Body of pancreas (tissue), 4 donors: ENCODE measurements at regions not wholly inside any gene's neighbourhood (a gene's known extent, or its start where the extent isn't known, plus 50 kb on each side); places are given as distances from the start of the nearest gene placed in this dataset.

Experiments
- ATAC-seq: fragments of 150-250 bp; one replicate; pipeline ENCODE4 v1.9.1; 2016
- DNase-seq, 4 donors: peaks; one replicate each; pipeline ENCODE4 v3.0.0-alpha.2; 2019
- H3K27ac ChIP-seq, 4 donors: fragments of 200-600 bp; sonication (generic); 1 replicate in 3 of 4; 2 replicates in 1 of 4; pipeline versions ENCODE4 v1.5.1 to v1.6.1; 2016 to 2019; ENCODE audit warnings: mild to moderate bottlenecking in 1 of 4, mixed read lengths in 1 of 4, moderate library complexity in 1 of 4
- H3K27me3 ChIP-seq, 2 donors: fragments of 200-600 bp; sonication (generic); one replicate each; pipeline ENCODE4 v1.6.0; 2016; ENCODE audit warnings: mild to moderate bottlenecking in 1 of 2
- H3K36me3 ChIP-seq, 2 donors: fragments of 200-600 bp; sonication (generic); replicated peaks in 1 of 2; 2 replicates each; pipeline ENCODE4 v1.5.1; 2016; ENCODE audit warnings: low read depth in 2 of 2; ENCODE audit not compliant: insufficient read depth in 1 of 2
- H3K4me1 ChIP-seq: fragments of 200-600 bp; sonication (generic); one replicate; pipeline ENCODE4 v1.6.0; 2016
- H3K4me3 ChIP-seq, 2 donors: fragments of 200-600 bp; sonication (generic); 1 replicate in 1 of 2; 2 replicates in 1 of 2; pipeline ENCODE4 v1.5.1; 2016 to 2019
- H3K9me3 ChIP-seq, 3 donors: fragments of 200-600 bp; sonication (generic); 1 replicate in 2 of 3; 2 replicates in 1 of 3; pipeline ENCODE4 v1.5.1; 2016
- CTCF ChIP-seq, 7 experiments: fragments of 450-650 bp in 4 of 7; fragments of 200-600 bp in 3 of 7; sonication (generic) in 3 of 7; IDR thresholded peaks; one replicate each; pipeline ENCODE4 v1.5.1; 2016 to 2019; ENCODE audit warnings: antibody characterized with exemption in 7 of 7
- POLR2A ChIP-seq, 3 donors: fragments of 450-650 bp; IDR thresholded peaks; one replicate each; pipeline ENCODE4 v1.6.1; 2016; ENCODE audit warnings: antibody characterized with exemption in 3 of 3, mild to moderate bottlenecking in 2 of 3
- WGBS, 2 donors: methylation state at CpG; one replicate each; pipeline ENCODE4 v1.1.5; 2017; 5-methylcytosine and 5-hydroxymethylcytosine counted together
- intact Hi-C: fragments of 100-400 bp; cut with DNase I; formaldehyde crosslinking; loops from one replicate; pipeline ENCODE4 v1.15.1; 2023

- TF ChIP-seq CTCF (IDR thresholded peaks at IDR 0.05) (no peak), POLR2A (IDR thresholded peaks at IDR 0.05) (no peak)
- H3K4me3 ChIP-seq, result no peak overlapping the region
- H3K4me1 ChIP-seq, result no peaks in the 10 kb centered on the region
- no peaks in the 10 kb centered on the region for H3K9me3 ChIP-seq
- no peak for ATAC-seq
- WGBS, 2 donors, result 23 to 37% methylated on average over 5 of the region's 5 CpGs
- intact Hi-C loops, result no loop called here
- H3K27me3 ChIP-seq, result no peaks in the 10 kb centered on the region
- no peak for DNase-seq
- no peak overlapping the region for H3K27ac ChIP-seq
- H3K36me3 ChIP-seq, result no peaks in the 10 kb centered on the region
Measured at GRCh38 chr2:138237667-138238384, 263.7 kb upstream of the SPOPL start.

GRCh38 chr2:138238908-138239307 is 262.7 kb upstream of the SPOPL start:
- H3K27ac ChIP-seq, result no peak overlapping the region
- H3K36me3 ChIP-seq, result no peaks in the 10 kb centered on the region
- H3K4me1 ChIP-seq, result no peaks in the 10 kb centered on the region
- H3K27me3 ChIP-seq, result no peaks in the 10 kb centered on the region
- ATAC-seq, result no peak
- H3K4me3 ChIP-seq, result no peak overlapping the region
- no peaks in the 10 kb centered on the region for H3K9me3 ChIP-seq
- no peak for DNase-seq
- no peak for TF ChIP-seq CTCF (IDR thresholded peaks at IDR 0.05)
- TF ChIP-seq POLR2A (IDR thresholded peaks at IDR 0.05), result no peak
- intact Hi-C loops, result no loop called here

GRCh38 chr2:138239902-138240491 is 261.6 kb upstream of the SPOPL start:
- ATAC-seq, result no peak
- WGBS, 2 donors, result 81 to 86% methylated on average over 2 of the region's 2 CpGs
- H3K9me3 ChIP-seq, result no peaks in the 10 kb centered on the region
- H3K4me1 ChIP-seq, result peaks cover 7% of the 10 kb centered on the region
- no peaks in the 10 kb centered on the region for H3K36me3 ChIP-seq
- intact Hi-C loops, result no loop called here
- TF ChIP-seq POLR2A (IDR thresholded peaks at IDR 0.05) (no peak), CTCF (IDR thresholded peaks at IDR 0.05) (no peak)
- no peak overlapping the region for H3K4me3 ChIP-seq
- DNase-seq, result no peak
- no peaks in the 10 kb centered on the region for H3K27me3 ChIP-seq
- H3K27ac ChIP-seq, result no peak overlapping the region

GRCh38 chr2:138243372-138243771 is 258.2 kb upstream of the SPOPL start:
- TF ChIP-seq POLR2A (IDR thresholded peaks at IDR 0.05), result no peak
- no peak for TF ChIP-seq CTCF (IDR thresholded peaks at IDR 0.05)
- ATAC-seq (no peak), DNase-seq (no peak)
- Histone ChIP-seq H3K9me3 (no peaks in the 10 kb centered on the region), H3K4me1 (peaks cover 8% of the 10 kb centered on the region), H3K4me3 (no peak overlapping the region), H3K27me3 (no peaks in the 10 kb centered on the region), H3K27ac (no peak overlapping the region), H3K36me3 (no peaks in the 10 kb centered on the region)
- intact Hi-C loops, result no loop called here

GRCh38 chr2:138244501-138244925 is 257.1 kb upstream of the SPOPL start:
- H3K36me3 ChIP-seq, result no peaks in the 10 kb centered on the region
- no peaks in the 10 kb centered on the region for H3K27me3 ChIP-seq
- intact Hi-C loops, result no loop called here
- H3K27ac ChIP-seq, result peak overlapping the region in 2 of 4 donors; percentile 18 to 20
- ATAC-seq, result no peak
- peaks cover 8% of the 10 kb centered on the region for H3K4me1 ChIP-seq
- no peaks in the 10 kb centered on the region for H3K9me3 ChIP-seq
- TF ChIP-seq CTCF (IDR thresholded peaks at IDR 0.05) (no peak), POLR2A (IDR thresholded peaks at IDR 0.05) (no peak)
- DNase-seq, result no peak
- no peak overlapping the region for H3K4me3 ChIP-seq
